Stimulated activated CD4-positive, alpha-beta T cell treated with anti-CD3 and anti-CD28 coated beads, Interleukin-15, amount 100 ng/mL, for 24 hours (primary cell): ENCODE measurements at regions not wholly inside any gene's neighbourhood (a gene's known extent, or its start where the extent isn't known, plus 50 kb on each side); places are given as distances from the start of the nearest gene placed in this dataset.

Source experiments
- DNase-seq: peaks from one replicate; pipeline ENCODE4 v3.0.0-alpha.2; 2020

GRCh38 chr9:109886041-109886440 lies 106.0 kb downstream of the PALM2AKAP2 start:
- DNase-seq, result no peak

- no peak for DNase-seq
Observed at GRCh38 chr9:109886617-109887016, 106.6 kb downstream of the PALM2AKAP2 start.

GRCh38 chr9:109887079-109887478 lies 107.1 kb downstream of the PALM2AKAP2 start:
- DNase-seq, result no peak

- DNase-seq, result no peak
Observed at GRCh38 chr9:109888695-109889094, 108.7 kb downstream of the PALM2AKAP2 start.

GRCh38 chr9:109889456-109889855 lies 109.5 kb downstream of the PALM2AKAP2 start:
- no peak for DNase-seq

GRCh38 chr9:109893241-109893640 lies 113.2 kb downstream of the PALM2AKAP2 start:
- DNase-seq, result no peak

- DNase-seq, result peak; percentile 48
Observed at GRCh38 chr9:109894473-109894872, 114.5 kb downstream of the PALM2AKAP2 start.

- DNase-seq, result peak; percentile 77
Observed at GRCh38 chr9:109894921-109895758, 115.1 kb downstream of the PALM2AKAP2 start.

- DNase-seq, result no peak
Observed at GRCh38 chr9:109901201-109901600, 121.2 kb downstream of the PALM2AKAP2 start.

GRCh38 chr9:109903515-109904138 lies 123.6 kb downstream of the PALM2AKAP2 start:
- DNase-seq, result peak; percentile 73

- no peak for DNase-seq
Observed at GRCh38 chr9:109904666-109905065, 124.7 kb downstream of the PALM2AKAP2 start.

- DNase-seq, result no peak
Observed at GRCh38 chr9:109905472-109905871, 125.5 kb downstream of the PALM2AKAP2 start.

- DNase-seq, result no peak
Observed at GRCh38 chr9:109906766-109907382, 126.9 kb downstream of the PALM2AKAP2 start.

- no peak for DNase-seq
Observed at GRCh38 chr9:109907400-109907799, 127.4 kb downstream of the PALM2AKAP2 start.

GRCh38 chr9:109907810-109908458 lies 127.9 kb downstream of the PALM2AKAP2 start:
- no peak for DNase-seq

GRCh38 chr9:109908459-109909390 lies 128.7 kb downstream of the PALM2AKAP2 start:
- DNase-seq, result no peak

- no peak for DNase-seq
Observed at GRCh38 chr9:109910671-109911518, 130.9 kb downstream of the PALM2AKAP2 start.

GRCh38 chr9:109912082-109912582 lies 132.1 kb downstream of the PALM2AKAP2 start:
- no peak for DNase-seq

GRCh38 chr9:109912726-109913460 lies 132.9 kb downstream of the PALM2AKAP2 start:
- no peak for DNase-seq

GRCh38 chr9:109913461-109913810 lies 133.4 kb downstream of the PALM2AKAP2 start:
- no peak for DNase-seq
